NCI-H128 (cell line): ENCODE measurements at regions not wholly inside any gene's neighbourhood (a gene's known extent, or its start where the extent isn't known, plus 50 kb on each side); places are given as distances from the start of the nearest gene placed in this dataset.

Source experiments
- DNase-seq: peaks from one replicate; lab custom pipeline; 2025; ENCODE audit not compliant: unreplicated experiment; lab: John Stamatoyannopoulos, UW

- DNase-seq, result no peak
These were observed 251.1 kb downstream of the IPMK start for GRCh38 chr10:58016614-58017013.

- no peak for DNase-seq
These were observed 253.3 kb downstream of the IPMK start for GRCh38 chr10:58014436-58014835.

- DNase-seq, result no peak
These were observed 254.3 kb downstream of the IPMK start for GRCh38 chr10:58013406-58013805.

- DNase-seq, result no peak
These were observed 257.5 kb downstream of the IPMK start for GRCh38 chr10:58010073-58010702.

GRCh38 chr10:58003945-58004344, 263.7 kb downstream of the IPMK start:
- no peak for DNase-seq

- DNase-seq, result no peak
These were observed 266.5 kb downstream of the IPMK start for GRCh38 chr10:58001159-58001558.

- DNase-seq, result no peak
These were observed 271.2 kb downstream of the IPMK start for GRCh38 chr10:57996536-57996935.

GRCh38 chr10:57993302-57993701, 274.4 kb downstream of the IPMK start:
- no peak for DNase-seq

- DNase-seq, result no peak
These were observed 275.2 kb downstream of the IPMK start for GRCh38 chr10:57992321-57993077.

GRCh38 chr10:57988964-57989363, 278.7 kb downstream of the IPMK start:
- DNase-seq, result no peak

GRCh38 chr10:57987055-57987721, 280.5 kb downstream of the IPMK start:
- DNase-seq, result no peak

GRCh38 chr10:57986422-57986821, 281.3 kb downstream of the IPMK start:
- no peak for DNase-seq

- no peak for DNase-seq
These were observed 284.4 kb downstream of the IPMK start for GRCh38 chr10:57983281-57983791.

GRCh38 chr10:57982091-57982490, 285.6 kb downstream of the IPMK start:
- DNase-seq, result no peak

- no peak for DNase-seq
These were observed 287.7 kb downstream of the IPMK start for GRCh38 chr10:57979956-57980355.

- DNase-seq, result no peak
These were observed 288.2 kb downstream of the IPMK start for GRCh38 chr10:57979491-57979890.

- no peak for DNase-seq
These were observed 290.4 kb downstream of the IPMK start for GRCh38 chr10:57977262-57977661.

GRCh38 chr10:57973451-57973850, 294.2 kb downstream of the IPMK start:
- DNase-seq, result no peak

GRCh38 chr10:57972783-57973182, 294.9 kb downstream of the IPMK start:
- no peak for DNase-seq

- DNase-seq, result no peak
These were observed 299.2 kb downstream of the IPMK start for GRCh38 chr10:57968328-57969016.

- no peak for DNase-seq
These were observed 303.3 kb downstream of the IPMK start for GRCh38 chr10:57964351-57964750.
